GM12892 (cell line): ENCODE measurements at regions not wholly inside any gene's neighbourhood (a gene's known extent, or its start where the extent isn't known, plus 50 kb on each side); places are given as distances from the start of the nearest gene placed in this dataset.

Experiments
- DNase-seq: peaks from one replicate; pipeline ENCODE4 v3.0.0; 2011; ENCODE audit not compliant: insufficient read length
- FAIRE-seq: peaks from 2 replicates; lab custom pipeline; 2011; peaks lifted over from hg19 to GRCh38; lab: Jason Lieb, UNC
- POLR2A ChIP-seq: IDR thresholded peaks from 2 replicates; pipeline ENCODE4 v1.6.1; 2011; ENCODE audit warnings: low read depth, low read length, control low read depth
- POLR2AphosphoS5 ChIP-seq: IDR thresholded peaks from 2 replicates; pipeline ENCODE4 v1.6.1; 2011; ENCODE audit warnings: low read depth, low read length, control low read depth
- TAF1 ChIP-seq: IDR thresholded peaks from 2 replicates; pipeline ENCODE4 v1.6.1; 2011; ENCODE audit warnings: low read depth, mild to moderate bottlenecking, control low read depth, low read length, borderline replicate concordance

DNA sequence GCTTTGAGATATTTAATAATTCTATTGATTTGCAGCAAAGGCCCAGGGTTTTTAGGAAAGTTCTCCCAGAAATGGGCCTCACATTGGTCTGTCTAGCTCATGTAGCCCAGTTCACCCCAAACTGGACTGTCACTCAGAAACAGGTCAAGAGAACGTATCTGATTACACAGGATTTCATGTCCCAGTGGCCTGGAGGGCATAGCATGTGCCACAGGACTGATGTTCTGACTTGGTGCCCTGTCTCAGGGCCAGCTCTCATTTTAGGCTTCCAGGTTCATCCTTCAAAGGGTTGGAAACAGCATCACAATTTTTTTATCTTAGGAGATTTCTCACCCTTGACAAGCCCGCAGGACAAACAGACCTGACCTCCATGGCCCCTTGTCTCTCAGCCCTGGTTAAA, 398.4 kb upstream of the AZI2 start:
- FAIRE-seq (no peak), DNase-seq (no peak)
- no peak for TF ChIP-seq POLR2A

DNA sequence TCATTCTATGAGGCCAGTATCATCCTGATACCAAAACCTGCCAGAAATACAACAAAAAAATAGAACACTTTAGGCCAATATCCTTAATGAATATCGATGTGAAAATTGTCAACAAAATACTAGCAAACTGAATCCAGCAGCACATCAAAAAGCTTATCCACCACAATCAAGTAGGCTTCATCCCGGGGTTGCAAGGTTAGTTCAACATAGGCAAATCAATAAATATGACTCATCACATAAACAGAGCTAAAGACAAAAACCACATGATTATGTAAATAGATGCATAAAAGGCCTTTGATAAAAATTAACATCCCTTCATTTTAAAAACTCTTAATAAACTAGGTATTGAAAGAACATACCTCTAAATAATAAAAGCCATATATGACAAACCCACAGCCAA, 403.2 kb upstream of the AZI2 start:
- FAIRE-seq (no peak), DNase-seq (no peak)
- TF ChIP-seq POLR2A, result no peak
- no peak for TF ChIP-seq TAF1
- no peak for TF ChIP-seq POLR2AphosphoS5

DNA sequence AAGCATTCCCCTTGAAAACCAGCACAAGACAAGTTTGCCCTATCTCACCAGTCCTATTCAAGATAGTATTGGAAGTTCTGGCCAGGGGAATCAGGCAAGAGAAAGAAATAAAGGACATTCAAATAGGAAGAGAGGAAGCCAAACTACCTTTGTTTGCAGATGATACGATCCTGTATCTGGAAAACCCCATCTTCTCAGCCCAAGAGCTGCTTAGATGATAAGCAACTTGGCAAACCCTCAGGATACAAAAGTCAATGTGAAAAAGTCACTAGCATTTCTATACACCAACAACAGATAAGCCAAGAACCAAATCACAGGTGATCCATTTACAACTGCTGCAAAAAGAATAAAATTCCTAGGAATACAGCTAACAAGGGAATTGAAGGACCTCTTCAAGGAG, 403.7 kb upstream of the AZI2 start:
- TF ChIP-seq POLR2A (no peak), POLR2AphosphoS5 (no peak), TAF1 (no peak)
- DNase-seq (no peak), FAIRE-seq (no peak)

DNA sequence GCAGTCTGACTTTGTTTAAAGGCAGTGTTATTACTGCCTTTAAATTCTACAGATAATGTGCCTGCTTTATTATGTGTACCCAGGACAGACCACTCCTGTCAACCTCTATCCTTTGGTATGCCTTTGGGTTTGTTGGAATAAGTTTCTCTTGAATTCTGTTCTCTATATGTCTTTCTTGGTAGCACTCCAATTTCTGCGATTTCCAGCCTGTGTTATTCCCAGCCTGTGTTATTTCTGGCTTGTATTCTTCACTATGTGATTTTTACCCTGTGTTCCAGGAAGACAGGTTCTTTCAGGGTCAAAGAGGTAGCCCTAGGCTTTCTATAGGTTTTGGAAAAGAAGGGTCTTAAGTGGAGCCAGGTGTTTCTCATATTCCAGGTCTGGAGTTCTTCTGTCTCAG, 407.4 kb upstream of the AZI2 start:
- TF ChIP-seq TAF1 (no peak), POLR2AphosphoS5 (no peak), POLR2A (no peak)
- DNase-seq (no peak), FAIRE-seq (no peak)

DNA sequence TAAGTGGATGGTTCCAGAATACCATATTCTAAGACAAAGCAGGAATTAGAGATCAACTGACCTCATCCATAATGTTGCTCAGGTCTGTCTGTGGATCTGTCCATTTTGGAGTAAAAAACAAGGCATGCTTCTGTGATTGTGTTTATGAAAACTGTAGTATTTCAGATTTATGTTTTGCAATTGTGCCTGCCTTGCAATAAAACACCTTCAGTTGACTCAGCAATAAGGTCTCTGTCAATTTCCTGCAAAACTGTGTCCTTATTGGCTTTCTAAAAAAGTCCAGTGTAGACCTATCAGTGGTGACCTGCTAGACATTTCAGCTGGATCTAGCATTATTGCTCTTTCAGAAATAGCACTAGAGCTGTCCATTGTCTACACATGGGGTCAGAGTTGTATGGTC, 409.5 kb upstream of the AZI2 start:
- DNase-seq (no peak), FAIRE-seq (no peak)
- TF ChIP-seq POLR2AphosphoS5, result no peak
- no peak for TF ChIP-seq POLR2A
- TF ChIP-seq TAF1, result no peak

DNA sequence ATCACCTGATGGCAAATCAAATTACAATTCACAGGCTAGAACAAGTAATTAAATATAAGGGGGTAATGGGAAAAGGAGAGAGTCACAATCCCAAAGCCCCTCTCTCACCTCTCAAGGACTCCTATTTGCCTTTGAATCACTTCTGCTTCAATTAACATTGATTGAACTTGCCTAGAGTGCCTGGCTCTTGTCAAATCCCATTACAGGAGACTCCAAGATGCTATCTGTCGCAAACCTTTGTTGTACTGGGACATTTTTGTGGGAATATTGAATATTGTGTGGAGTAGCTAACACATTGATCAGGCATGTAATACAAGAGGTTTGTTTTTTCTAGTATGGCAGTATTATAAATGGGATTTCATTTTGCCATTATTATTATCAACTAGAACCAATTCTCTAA, 412.8 kb upstream of the AZI2 start:
- no peak for TF ChIP-seq POLR2AphosphoS5
- no peak for TF ChIP-seq TAF1
- TF ChIP-seq POLR2A, result no peak
- no peak for DNase-seq
- no peak for FAIRE-seq

DNA sequence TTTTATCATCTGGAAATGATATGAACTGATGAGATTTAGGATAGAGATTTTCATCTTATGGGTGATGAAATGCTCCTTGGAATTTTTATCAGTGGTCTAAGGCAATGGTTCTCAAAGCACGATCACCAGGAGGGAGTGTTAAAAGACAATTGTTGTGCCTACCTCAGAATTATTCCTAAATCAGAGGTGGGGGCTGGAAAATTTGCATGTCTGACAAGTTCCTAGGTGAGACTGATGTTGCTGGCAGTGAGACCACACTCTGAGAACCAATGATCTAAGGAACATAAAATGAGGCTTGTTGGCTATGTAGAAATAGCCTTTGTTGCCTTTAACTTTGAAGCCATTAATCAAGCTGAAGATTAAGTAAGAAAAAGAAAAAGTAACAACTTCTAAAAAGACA, 416.6 kb upstream of the AZI2 start:
- no peak for FAIRE-seq

DNA sequence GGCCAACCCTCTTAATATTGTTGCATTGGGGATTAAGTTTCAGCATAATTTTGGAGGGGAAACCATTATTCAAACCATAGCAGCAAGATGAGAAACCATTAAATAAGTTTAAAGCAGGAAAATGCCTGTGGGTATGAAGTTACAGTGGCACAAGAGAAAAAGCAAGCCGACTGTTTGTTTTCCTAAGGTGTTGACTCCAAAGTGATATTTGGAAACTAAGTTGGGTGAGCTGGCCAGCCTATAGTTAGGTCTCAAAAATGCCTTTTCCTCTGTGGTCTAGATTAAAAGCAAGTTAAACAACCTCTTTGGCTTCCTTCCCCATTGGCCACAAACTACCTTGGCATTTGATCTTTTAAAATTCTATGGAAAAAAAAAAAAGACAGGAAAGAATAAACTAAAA, 419.8 kb upstream of the AZI2 start:
- FAIRE-seq (no peak), DNase-seq (no peak)
- TF ChIP-seq TAF1 (no peak), POLR2AphosphoS5 (no peak), POLR2A (no peak)

More for the DNA sequence above, 416.6 kb upstream of the AZI2 start:
- no peak for DNase-seq
- no peak for TF ChIP-seq POLR2AphosphoS5
- no peak for TF ChIP-seq TAF1
- no peak for TF ChIP-seq POLR2A

GRCh38 chr3:28777806-28778475, 429.3 kb upstream of the AZI2 start:
- DNase-seq (no peak), FAIRE-seq (no peak)
- no peak for TF ChIP-seq POLR2AphosphoS5

DNA sequence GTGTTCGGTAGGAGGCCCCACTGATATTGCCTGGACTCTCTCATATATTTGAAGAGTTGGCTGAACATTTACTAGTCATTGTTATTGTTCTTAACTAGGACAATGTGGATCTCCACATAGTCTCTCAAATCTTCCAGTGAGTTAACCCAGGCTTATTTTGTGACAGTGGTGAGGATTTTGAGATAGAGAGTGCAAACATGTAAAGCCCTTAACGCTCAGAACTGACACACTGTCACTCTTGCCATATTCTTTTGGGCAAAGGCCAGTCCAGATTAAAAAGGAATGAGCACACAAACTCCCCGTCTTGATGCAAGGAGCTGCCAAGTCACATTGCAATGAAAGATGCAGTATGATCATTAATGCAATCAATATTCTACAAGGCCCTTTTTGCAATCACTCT, 431.9 kb upstream of the AZI2 start:
- TF ChIP-seq TAF1 (no peak), POLR2A (no peak)
- DNase-seq (no peak), FAIRE-seq (no peak)

DNA sequence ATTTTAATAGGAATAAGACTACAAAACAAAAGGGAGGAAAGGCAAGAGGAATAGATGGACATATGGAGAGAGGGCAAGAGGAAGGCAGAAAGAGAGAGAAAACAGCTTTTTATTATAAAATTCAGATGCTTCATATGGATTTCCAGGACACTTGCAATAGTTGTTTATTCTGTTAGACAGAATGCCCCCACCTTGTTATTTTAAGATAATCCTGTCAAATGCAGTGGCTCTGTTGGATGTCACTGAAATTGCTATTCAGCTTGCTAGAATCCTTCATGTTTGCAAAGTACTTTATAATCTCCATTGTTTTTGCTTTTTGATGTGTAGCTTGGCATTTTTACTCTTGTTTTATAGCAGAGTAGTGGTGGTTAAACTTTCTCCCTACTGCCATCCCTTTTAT, 432.4 kb upstream of the AZI2 start:
- FAIRE-seq (no peak), DNase-seq (no peak)
- TF ChIP-seq POLR2AphosphoS5 (no peak), TAF1 (no peak), POLR2A (no peak)

DNA sequence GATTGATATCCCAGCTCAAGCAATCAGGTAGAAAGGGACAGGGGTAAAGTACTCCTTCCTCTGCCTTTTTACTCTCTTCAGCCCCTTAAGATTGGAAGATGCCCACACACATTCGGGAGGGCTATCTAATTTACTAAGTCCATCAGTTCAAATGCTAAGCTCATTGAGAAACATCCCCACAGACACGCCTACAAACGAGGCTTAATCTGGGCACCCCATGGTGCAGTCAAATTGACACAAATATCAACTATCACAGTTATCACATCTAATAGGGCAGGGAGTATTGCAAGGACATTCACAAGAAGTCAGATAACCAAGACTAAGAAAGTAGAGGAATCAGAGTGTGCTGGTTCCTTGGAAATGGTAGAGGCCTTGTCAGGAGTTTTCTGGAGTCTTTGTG, 437.8 kb upstream of the AZI2 start:
- FAIRE-seq (no peak), DNase-seq (no peak)
- no peak for TF ChIP-seq TAF1
- TF ChIP-seq POLR2A, result no peak
- no peak for TF ChIP-seq POLR2AphosphoS5

DNA sequence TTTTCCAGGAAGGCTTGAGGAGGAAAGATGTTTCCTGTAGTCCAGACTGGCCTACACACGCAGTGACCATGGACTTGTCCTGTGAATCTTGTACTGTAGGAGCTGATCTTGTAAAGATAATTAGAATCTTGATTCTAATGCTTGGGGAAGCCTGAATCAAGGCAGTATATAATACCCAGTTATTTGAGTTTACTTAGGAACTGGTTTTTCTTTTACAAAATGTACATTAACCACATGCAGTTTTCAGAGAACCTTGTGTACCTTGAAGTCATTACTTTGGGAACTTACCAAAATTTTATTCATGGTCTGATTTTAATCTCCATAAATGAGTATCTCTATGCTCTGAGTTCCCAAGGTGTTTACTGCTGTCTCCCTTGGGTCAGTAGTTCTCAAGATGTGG, 439.9 kb upstream of the AZI2 start:
- DNase-seq (no peak), FAIRE-seq (no peak)
- TF ChIP-seq TAF1 (no peak), POLR2A (no peak), POLR2AphosphoS5 (no peak)
